GM19467 (cell line): ENCODE measurements at regions not wholly inside any gene's neighbourhood (a gene's known extent, or its start where the extent isn't known, plus 50 kb on each side); places are given as distances from the start of the nearest gene placed in this dataset.
A peak's percentile ranks its signal among the peaks of the same experiment; 100 is the strongest.

Experiments used
- ATAC-seq: cut with Tn5 transposase; IDR thresholded peaks from one replicate; pipeline ENCODE4 v1.9.1; 2021; ENCODE audit warnings: mild to moderate bottlenecking, moderate library complexity; ENCODE audit not compliant: unreplicated experiment

- no peak for ATAC-seq
These were observed 255.5 kb upstream of the PITX2 start for GRCh38 chr4:110878413-110878812.

GRCh38 chr4:110878956-110879355, 256.1 kb upstream of the PITX2 start:
- ATAC-seq, result no peak

DNA sequence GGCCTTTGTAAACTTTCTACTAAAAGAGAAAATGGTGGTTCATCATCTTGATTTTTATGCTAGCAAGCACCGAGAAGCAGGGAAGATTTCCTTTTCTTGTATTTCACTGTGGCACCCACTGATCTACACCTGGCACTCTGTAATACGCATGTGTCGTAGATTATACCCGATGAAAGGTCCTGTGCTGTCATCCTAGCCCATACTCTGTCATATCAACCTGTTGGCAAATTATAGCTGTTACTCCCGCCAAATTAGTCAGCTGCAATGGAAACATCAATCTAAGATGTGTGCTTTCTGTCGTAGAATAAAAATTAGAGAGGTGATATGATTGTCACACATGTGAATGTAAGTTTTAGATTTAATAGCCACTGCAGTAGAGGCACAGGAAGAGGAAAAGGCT, 263.4 kb upstream of the PITX2 start:
- ATAC-seq, result no peak

DNA sequence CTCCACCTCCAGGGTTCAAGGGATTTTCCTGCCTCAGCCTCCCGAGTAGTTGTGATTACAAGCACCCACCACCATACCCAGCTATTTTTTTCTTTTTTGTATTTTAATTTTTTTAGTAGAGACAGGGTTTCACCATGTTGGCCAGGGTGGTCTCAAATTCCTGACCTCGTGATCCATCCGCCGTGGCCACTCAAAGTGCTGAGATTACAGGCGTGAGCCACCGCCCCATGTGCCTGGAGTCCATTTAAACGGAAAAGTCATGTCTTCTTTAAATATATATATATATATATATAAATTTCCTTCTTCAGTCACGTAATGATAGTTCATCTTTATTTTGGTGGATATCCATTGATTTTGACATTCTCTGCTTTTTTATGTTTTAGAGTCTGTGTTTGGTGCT, 264.0 kb upstream of the PITX2 start:
- ATAC-seq, result no peak

GRCh38 chr4:110897784-110898183, 274.9 kb upstream of the PITX2 start:
- no peak for ATAC-seq

- ATAC-seq, result peak; percentile 86
These were observed 275.4 kb upstream of the PITX2 start for GRCh38 chr4:110898290-110898689.

GRCh38 chr4:110900213-110900769, 277.4 kb upstream of the PITX2 start:
- no peak for ATAC-seq

GRCh38 chr4:110902500-110902899, 279.6 kb upstream of the PITX2 start:
- no peak for ATAC-seq

GRCh38 chr4:110904435-110905065, 281.7 kb upstream of the PITX2 start:
- ATAC-seq, result no peak

- no peak for ATAC-seq
These were observed 282.5 kb upstream of the PITX2 start for GRCh38 chr4:110905367-110905766.

- no peak for ATAC-seq
These were observed 285.0 kb upstream of the PITX2 start for GRCh38 chr4:110907801-110908313.

GRCh38 chr4:110914791-110915190, 291.9 kb upstream of the PITX2 start:
- ATAC-seq, result no peak

DNA sequence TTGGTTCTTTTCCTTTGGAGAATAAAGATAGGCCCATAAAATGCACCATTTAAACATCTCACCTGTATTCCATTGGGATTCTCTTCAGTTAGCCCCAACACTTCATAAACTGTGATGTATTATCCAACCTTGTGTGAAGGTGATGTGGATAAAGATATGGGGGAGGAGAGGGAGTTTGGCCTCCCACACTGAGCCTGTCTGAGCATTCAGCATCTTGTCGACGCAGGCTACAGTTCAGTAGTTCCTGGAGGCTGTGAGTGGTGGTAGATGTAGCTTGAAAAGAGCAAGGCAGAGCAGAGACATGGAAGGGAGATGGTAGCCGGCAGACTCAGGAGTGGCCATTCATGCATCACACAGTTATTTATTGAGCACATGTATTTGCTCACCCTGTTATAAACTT, 292.4 kb upstream of the PITX2 start:
- ATAC-seq, result no peak

GRCh38 chr4:110916505-110916904, 293.6 kb upstream of the PITX2 start:
- ATAC-seq, result no peak

- ATAC-seq, result no peak
These were observed 295.0 kb upstream of the PITX2 start for GRCh38 chr4:110917835-110918234.

GRCh38 chr4:110920990-110921389, 298.1 kb upstream of the PITX2 start:
- no peak for ATAC-seq

GRCh38 chr4:110924761-110925160, 301.9 kb upstream of the PITX2 start:
- no peak for ATAC-seq

- ATAC-seq, result no peak
These were observed 304.0 kb upstream of the PITX2 start for GRCh38 chr4:110926841-110927400.

GRCh38 chr4:110933341-110933740, 310.5 kb upstream of the PITX2 start:
- no peak for ATAC-seq

DNA sequence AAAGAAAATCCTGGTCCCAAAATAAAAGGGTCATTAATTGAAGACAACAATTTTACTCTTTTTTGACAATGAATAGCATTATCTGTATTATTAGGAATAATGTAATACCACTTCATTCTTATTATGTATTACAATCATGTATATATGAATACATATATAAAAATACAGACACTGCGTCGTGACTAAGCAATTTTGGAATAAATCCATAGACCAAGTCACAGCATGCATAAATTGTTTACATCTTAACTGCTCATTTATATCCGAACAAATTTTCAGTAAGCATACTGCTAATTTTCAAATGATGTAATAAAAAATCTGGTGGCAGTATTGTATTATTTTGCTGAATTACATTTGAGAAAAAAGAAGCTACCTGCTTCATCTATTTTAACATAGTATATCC, 321.6 kb upstream of the PITX2 start:
- ATAC-seq, result no peak

DNA sequence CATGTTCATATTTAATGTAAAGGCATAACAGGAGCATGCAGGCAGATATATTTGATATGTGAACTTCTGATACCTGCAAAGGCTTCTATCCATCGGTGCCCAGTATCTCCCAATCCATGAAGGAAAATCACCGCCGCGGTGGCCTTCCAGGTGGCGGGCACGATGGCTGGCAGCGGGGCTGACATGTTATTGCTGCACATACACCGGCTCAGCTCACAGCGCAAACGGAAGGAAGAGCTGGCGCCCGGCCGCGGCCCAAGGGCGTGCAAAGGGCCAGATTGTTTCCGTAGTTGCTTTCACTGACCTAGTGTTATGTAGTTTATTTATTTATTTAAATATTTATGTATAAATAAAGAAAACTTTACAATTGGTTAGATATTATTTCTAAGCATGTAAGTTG, 322.7 kb upstream of the PITX2 start:
- ATAC-seq, result no peak

GRCh38 chr4:110949542-110949941, 326.7 kb upstream of the PITX2 start:
- no peak for ATAC-seq

DNA sequence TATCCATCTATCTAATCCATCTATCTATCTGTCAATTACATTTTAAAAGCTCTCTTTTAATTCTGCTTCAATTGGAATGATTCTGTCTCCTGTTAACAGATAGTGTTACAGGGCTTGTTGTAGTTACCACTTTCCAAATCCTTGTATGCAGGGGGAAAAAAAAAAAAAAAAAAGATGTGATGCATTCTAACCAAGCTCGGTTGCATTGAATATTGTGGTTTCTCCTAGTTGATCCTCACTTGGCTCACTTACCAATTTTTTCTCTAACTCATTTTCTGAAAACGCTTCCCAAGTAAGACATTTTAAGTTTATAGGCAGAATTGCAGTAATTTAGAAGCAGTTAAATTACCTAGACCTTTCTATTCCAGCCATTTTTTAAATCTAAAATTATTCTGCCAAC, 327.9 kb upstream of the PITX2 start:
- ATAC-seq, result no peak
